ENCODE measurements at regions not wholly inside any gene's neighbourhood (a gene's known extent, or its start where the extent isn't known, plus 50 kb on each side); places are given as distances from the start of the nearest gene placed in this dataset.

DNA sequence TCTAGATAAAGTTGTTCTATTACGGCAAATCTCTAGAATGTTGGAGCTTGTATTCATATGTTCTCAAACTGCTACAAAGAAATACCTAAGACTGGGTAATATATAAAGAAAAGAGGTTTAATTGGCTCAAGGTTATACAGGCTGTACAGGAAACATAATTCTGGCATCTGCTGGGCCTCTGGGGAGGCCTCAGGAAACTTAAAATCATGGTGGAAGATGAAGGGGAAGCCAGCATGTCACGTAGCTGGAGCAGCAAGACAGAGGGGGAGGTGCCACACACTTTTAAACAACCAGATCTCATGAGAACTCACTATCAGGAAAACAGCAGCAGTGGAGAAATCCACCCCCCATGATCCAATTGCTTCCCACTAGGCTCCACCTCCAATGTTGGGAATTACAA, 390.4 kb upstream of the ADGRL4 start:
- no peak for DNase-seq
- Histone ChIP-seq H3K27me3 (no peaks in the 10 kb centered on the region), H3K4me3 (no peak overlapping the region), H3K9me3 (no peaks in the 10 kb centered on the region), H3K36me3 (no peaks in the 10 kb centered on the region), H3K4me1 (no peaks in the 10 kb centered on the region), H3K27ac (no peak overlapping the region)
- intact Hi-C loops (cut with DNase I), result no loop called here
- 59 to 77% methylated on average over 2 of the region's 2 CpGs for WGBS, 2 donors
- TF ChIP-seq POLR2A (IDR thresholded peaks at IDR 0.05) (no peak), CTCF (IDR thresholded peaks at IDR 0.05) (no peak)

GRCh38 chr1:79388694-79389361, 382.3 kb upstream of the ADGRL4 start:
- Histone ChIP-seq H3K27me3 (no peaks in the 10 kb centered on the region), H3K9me3 (no peaks in the 10 kb centered on the region), H3K27ac (no peak overlapping the region), H3K36me3 (no peaks in the 10 kb centered on the region), H3K4me3 (no peak overlapping the region), H3K4me1 (no peaks in the 10 kb centered on the region)
- TF ChIP-seq POLR2AphosphoS5 (IDR thresholded peaks at IDR 0.05) (no peak), EP300 (IDR thresholded peaks at IDR 0.05) (no peak), CTCF (IDR thresholded peaks at IDR 0.05) (no peak), POLR2A (IDR thresholded peaks at IDR 0.05) (no peak)
- intact Hi-C loops (cut with DNase I), result no loop called here
- DNase-seq, result no peak
- 84 to 95% methylated on average over 3 of the region's 3 CpGs for WGBS, 2 donors

DNA sequence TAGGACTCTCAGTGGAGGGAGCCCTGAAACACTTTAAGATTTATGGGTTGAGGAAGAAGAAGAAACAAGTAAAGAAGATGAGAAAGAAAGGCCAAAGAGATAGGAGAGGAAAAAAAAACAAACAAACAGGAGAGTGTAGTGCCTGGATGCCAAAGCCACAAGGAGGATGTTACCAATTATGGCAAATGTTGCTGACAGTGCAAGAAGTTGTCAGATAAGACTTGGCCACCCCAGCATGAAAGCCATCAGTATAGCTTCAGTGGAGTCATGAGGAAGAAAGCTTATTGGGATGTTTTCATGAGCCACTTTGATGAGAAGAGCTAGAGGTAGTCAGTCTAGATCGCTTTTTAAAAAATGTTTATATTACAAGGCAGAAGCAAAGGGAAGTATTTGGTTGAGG, 380.2 kb upstream of the ADGRL4 start:
- TF ChIP-seq POLR2A (IDR thresholded peaks at IDR 0.05) (no peak), POLR2AphosphoS5 (IDR thresholded peaks at IDR 0.05) (no peak), CTCF (IDR thresholded peaks at IDR 0.05) (no peak), EP300 (IDR thresholded peaks at IDR 0.05) (no peak)
- 92% methylated on average over 1 of the region's 1 CpG for WGBS, 2 donors
- H3K4me1 ChIP-seq, result no peaks in the 10 kb centered on the region
- H3K4me3 ChIP-seq, result no peak overlapping the region
- no peaks in the 10 kb centered on the region for H3K36me3 ChIP-seq
- intact Hi-C loops (cut with DNase I), result no loop called here
- H3K27ac ChIP-seq, result no peak overlapping the region
- no peaks in the 10 kb centered on the region for H3K9me3 ChIP-seq
- no peak for DNase-seq
- H3K27me3 ChIP-seq, result no peaks in the 10 kb centered on the region

DNA sequence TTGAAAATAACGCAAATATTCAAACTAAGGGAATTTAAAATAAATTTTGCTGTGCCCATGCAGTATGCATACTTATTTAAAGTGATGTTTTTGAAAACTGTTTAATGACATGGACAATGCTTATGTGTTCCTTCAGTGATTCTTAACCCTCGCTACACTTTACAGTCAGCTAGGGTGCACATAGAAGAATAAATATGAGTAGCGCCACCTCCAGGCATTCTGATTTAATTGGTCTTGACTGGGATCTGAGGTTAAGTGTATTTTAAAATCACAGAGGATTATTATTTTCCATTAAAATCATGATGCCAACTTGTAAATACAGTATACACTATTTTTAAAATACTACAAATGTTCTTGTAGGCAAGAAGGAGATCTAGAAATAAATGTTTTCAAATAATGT, 373.5 kb upstream of the ADGRL4 start:
- Histone ChIP-seq H3K27me3 (no peaks in the 10 kb centered on the region), H3K4me3 (no peak overlapping the region), H3K4me1 (no peaks in the 10 kb centered on the region), H3K36me3 (no peaks in the 10 kb centered on the region), H3K9me3 (no peaks in the 10 kb centered on the region), H3K27ac (no peak overlapping the region)
- intact Hi-C loops (cut with DNase I), result no loop called here
- no peak for TF ChIP-seq EP300 (IDR thresholded peaks at IDR 0.05)
- TF ChIP-seq POLR2AphosphoS5 (IDR thresholded peaks at IDR 0.05), result no peak
- TF ChIP-seq CTCF (IDR thresholded peaks at IDR 0.05), result no peak
- no peak for TF ChIP-seq POLR2A (IDR thresholded peaks at IDR 0.05)
- WGBS, 2 donors, result 63 to 79% methylated on average over 3 of the region's 3 CpGs
- DNase-seq, result no peak

DNA sequence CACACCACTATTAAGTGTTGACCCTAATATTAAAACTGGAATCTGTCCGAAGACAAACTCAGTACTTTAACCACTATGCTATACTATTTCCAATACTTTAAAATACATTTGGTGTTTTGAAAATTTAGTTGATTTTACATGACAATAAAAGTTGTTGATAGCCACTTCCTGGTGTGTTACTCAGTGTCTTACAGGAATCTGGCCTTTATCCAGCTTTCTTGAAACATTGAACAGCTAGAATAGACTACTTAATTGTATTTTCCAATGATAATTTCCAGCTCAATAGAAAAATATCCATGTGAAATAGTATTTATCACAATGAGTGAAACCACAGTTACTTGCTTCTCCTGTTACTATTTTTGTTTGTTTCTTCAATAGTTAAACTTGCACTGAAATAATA, 369.6 kb upstream of the ADGRL4 start:
- no peaks in the 10 kb centered on the region for H3K27me3 ChIP-seq
- intact Hi-C loops (cut with DNase I), result no loop called here
- no peak for TF ChIP-seq POLR2AphosphoS5 (IDR thresholded peaks at IDR 0.05)
- no peak for TF ChIP-seq EP300 (IDR thresholded peaks at IDR 0.05)
- no peak for TF ChIP-seq CTCF (IDR thresholded peaks at IDR 0.05)
- TF ChIP-seq POLR2A (IDR thresholded peaks at IDR 0.05), result no peak
- H3K27ac ChIP-seq, result no peak overlapping the region
- H3K36me3 ChIP-seq, result no peaks in the 10 kb centered on the region
- WGBS, 2 donors, result 82 to 83% methylated on average over 1 of the region's 1 CpG
- DNase-seq, result no peak
- peaks cover 0 to 6% (median 0%) of the 10 kb centered on the region in 4 donors for H3K4me1 ChIP-seq
- H3K4me3 ChIP-seq, result no peak overlapping the region
- no peaks in the 10 kb centered on the region for H3K9me3 ChIP-seq

Data from sigmoid colon (tissue), 6 donors.